ENCODE measurements at regions not wholly inside any gene's neighbourhood (a gene's known extent, or its start where the extent isn't known, plus 50 kb on each side); places are given as distances from the start of the nearest gene placed in this dataset.

- no peak overlapping the region for H3K4me3 ChIP-seq (ENCODE audit: control insufficient read depth, low read depth, low read length)
- no peak for DNase-seq (ENCODE audit: low read depth)
- no peak for TF ChIP-seq CTCF (IDR thresholded peaks at IDR 0.05; ENCODE audit: control insufficient read depth, insufficient read depth, low read depth, low read length, missing control alignments)
Observed at GRCh38 chr6:14723535-14724086, 522.3 kb upstream of the JARID2 start.

- no peak for DNase-seq (ENCODE audit: low read depth)
- TF ChIP-seq CTCF (IDR thresholded peaks at IDR 0.05; ENCODE audit: control insufficient read depth, insufficient read depth, low read depth, low read length, missing control alignments) = no peak
- H3K4me3 ChIP-seq (ENCODE audit: control insufficient read depth, low read depth, low read length) = no peak overlapping the region
Observed at GRCh38 chr6:14724549-14724948, 521.3 kb upstream of the JARID2 start.

- no peak for DNase-seq (ENCODE audit: low read depth)
- no peak for TF ChIP-seq CTCF (IDR thresholded peaks at IDR 0.05; ENCODE audit: control insufficient read depth, insufficient read depth, low read depth, low read length, missing control alignments)
- no peak overlapping the region for H3K4me3 ChIP-seq (ENCODE audit: control insufficient read depth, low read depth, low read length)
Observed at GRCh38 chr6:14726816-14727493, 518.9 kb upstream of the JARID2 start.

- H3K4me3 ChIP-seq (ENCODE audit: control insufficient read depth, low read depth, low read length) = no peak overlapping the region
- TF ChIP-seq CTCF (IDR thresholded peaks at IDR 0.05; ENCODE audit: control insufficient read depth, insufficient read depth, low read depth, low read length, missing control alignments) = no peak
- DNase-seq (ENCODE audit: low read depth) = no peak
Observed at GRCh38 chr6:14727494-14728395, 518.1 kb upstream of the JARID2 start.

GRCh38 chr6:14728396-14729024 lies 517.4 kb upstream of the JARID2 start:
- DNase-seq (ENCODE audit: low read depth) = no peak
- TF ChIP-seq CTCF (IDR thresholded peaks at IDR 0.05; ENCODE audit: control insufficient read depth, insufficient read depth, low read depth, low read length, missing control alignments) = no peak
- no peak overlapping the region for H3K4me3 ChIP-seq (ENCODE audit: control insufficient read depth, low read depth, low read length)

- no peak overlapping the region for H3K4me3 ChIP-seq (ENCODE audit: control insufficient read depth, low read depth, low read length)
- no peak for TF ChIP-seq CTCF (IDR thresholded peaks at IDR 0.05; ENCODE audit: control insufficient read depth, insufficient read depth, low read depth, low read length, missing control alignments)
- no peak for DNase-seq (ENCODE audit: low read depth)
Observed at GRCh38 chr6:14729129-14729871, 516.6 kb upstream of the JARID2 start.
